ENCODE measurements at regions not wholly inside any gene's neighbourhood (a gene's known extent, or its start where the extent isn't known, plus 50 kb on each side); places are given as distances from the start of the nearest gene placed in this dataset.

DNA sequence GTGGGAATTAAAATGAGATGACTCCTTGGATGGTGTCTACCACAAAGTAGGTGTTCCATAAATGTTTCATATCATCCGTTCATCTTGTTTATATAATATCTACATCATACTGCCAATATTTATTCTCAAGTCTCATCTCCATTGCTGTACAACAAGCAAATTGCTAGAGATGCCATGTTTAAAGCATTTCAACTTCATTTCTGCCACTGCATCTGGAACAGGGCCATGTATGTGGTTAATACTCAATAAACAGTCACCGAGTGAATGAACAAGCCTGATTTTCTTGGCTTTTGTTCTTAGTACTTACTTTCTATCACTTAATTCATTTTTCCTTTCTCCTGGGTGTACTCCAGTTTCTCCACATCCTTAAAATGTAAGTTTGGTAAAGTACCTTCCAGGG is 107.6 kb downstream of the KCNJ2 start:
- TF ChIP-seq CTCF (IDR thresholded peaks at IDR 0.05) (no peak), POLR2A (IDR thresholded peaks at IDR 0.05) (no peak), POLR2AphosphoS5 (IDR thresholded peaks at IDR 0.05) (no peak)
